HCT116 (cell line): ENCODE measurements at regions not wholly inside any gene's neighbourhood (a gene's known extent, or its start where the extent isn't known, plus 50 kb on each side); places are given as distances from the start of the nearest gene placed in this dataset.

Experiments
- ATAC-seq: fragments of 200-7000 bp; cut with Tn5 transposase; 2 replicates; pipeline ENCODE4 v1.9.1; 2020; ENCODE audit warnings: mild to moderate bottlenecking, moderate library complexity
- BruUV-seq: library from RNA; stranded (reverse); fragments of 400-500 nt; replicated peaks from 2 replicates; lab custom pipeline; 2021; lab: Mats Ljungman, UMichigan
- CTCF ChIA-PET: fragments of 300-600 bp; sonication (Branson Sonifier 250); formaldehyde crosslinking; loops from one replicate; lab custom pipeline; 2021; ENCODE audit warnings: antibody characterized with exemption; lab: Charles Lee
- POLR2A ChIA-PET: fragments of 300-600, 350-600 bp; sonication (Branson Sonifier 250); formaldehyde crosslinking; loops from one replicate; lab custom pipeline; 2021; ENCODE audit warnings: antibody characterized with exemption; lab: Charles Lee
- RAD21 ChIA-PET, 2 experiments: fragments of 300-600 bp; sonication (Branson Sonifier 250); formaldehyde crosslinking; loops; one replicate each; lab custom pipeline; 2023; ENCODE audit warnings: low total read pairs in 2 of 2; ENCODE audit not compliant: uncharacterized antibody in 2 of 2, unreplicated experiment in 2 of 2, low non-redundant PET in 1 of 2; lab: Charles Lee
- DNase-seq: peaks from one replicate; pipeline ENCODE4 v3.0.0-alpha.2; 2010; ENCODE audit warnings: low read depth, low spot score
- H2AFZ ChIP-seq: fragments of 200-600 bp; shearing (Covaris generic), sonication (generic); 2 replicates; pipeline ENCODE4 v1.6.1; 2017; ENCODE audit warnings: low read depth, mixed run types, mixed read lengths, antibody characterized with exemption, low read length; ENCODE audit not compliant: poor library complexity, severe bottlenecking
- H3K27ac ChIP-seq: 2 replicates; pipeline ENCODE4 v1.5.1; 2012; ENCODE audit warnings: low read depth, low read length
- H3K27me3 ChIP-seq: fragments of 200-600 bp; sonication (generic); 2 replicates; pipeline ENCODE4 v1.6.1; 2016; ENCODE audit warnings: mixed run types, low read length, mixed read lengths; ENCODE audit not compliant: insufficient read depth
- H3K36me3 ChIP-seq, 2 experiments: fragments of 200-500 bp in 1 of 2; fragments of 200-600 bp in 1 of 2; sonication (Bioruptor generic) in 1 of 2; sonication (generic) in 1 of 2; 2 replicates each; pipeline versions ENCODE4 v1.5.1 to v1.6.1; 2014 to 2016; ENCODE audit warnings: low read length in 2 of 2, inconsistent platforms in 1 of 2, mixed read lengths in 1 of 2, mixed run types in 1 of 2; ENCODE audit not compliant: insufficient read depth in 2 of 2, control insufficient read depth in 1 of 2
- H3K4me1 ChIP-seq, 2 experiments: fragments of 200-600 bp in 1 of 2; sonication (generic) in 1 of 2; 2 replicates each; pipeline versions ENCODE4 v1.5.1 to v1.6.1; 2012 to 2017; ENCODE audit warnings: low read length in 2 of 2, inconsistent platforms in 1 of 2, mild to moderate bottlenecking in 1 of 2, mixed read lengths in 1 of 2, mixed run types in 1 of 2, moderate library complexity in 1 of 2; ENCODE audit not compliant: insufficient read depth in 2 of 2, control insufficient read depth in 1 of 2
- H3K4me2 ChIP-seq: fragments of 200-600 bp; sonication (generic); 2 replicates; pipeline ENCODE4 v1.6.1; 2017; ENCODE audit warnings: mixed run types, low read length, mixed read lengths
- H3K4me3 ChIP-seq, 2 experiments: fragments of 200-600 bp in 1 of 2; sonication (generic) in 1 of 2; replicated peaks in 1 of 2; 2 replicates each; pipeline ENCODE4 v1.5.1; 2011 to 2016; ENCODE audit warnings: low read length in 2 of 2, control low read depth in 1 of 2, low read depth in 1 of 2, mild to moderate bottlenecking in 1 of 2, mixed read lengths in 1 of 2, mixed run types in 1 of 2
- H3K79me2 ChIP-seq: fragments of 200-600 bp; sonication (generic); 2 replicates; pipeline ENCODE4 v1.6.1; 2017; ENCODE audit warnings: mild to moderate bottlenecking, mixed run types, low read length, moderate library complexity, mixed read lengths; ENCODE audit not compliant: insufficient read depth
- H3K9ac ChIP-seq: fragments of 200-600 bp; sonication (generic); 2 replicates; pipeline ENCODE4 v1.6.1; 2016; ENCODE audit warnings: low read length, mixed read lengths
- H3K9me2 ChIP-seq: fragments of 200-600 bp; sonication (generic), shearing (Covaris generic); 2 replicates; pipeline ENCODE4 v1.6.1; 2017; ENCODE audit warnings: mixed run types, mild to moderate bottlenecking, moderate library complexity; ENCODE audit not compliant: insufficient read depth
- H3K9me3 ChIP-seq, 2 experiments: fragments of 200-500 bp in 1 of 2; fragments of 200-600 bp in 1 of 2; sonication (Bioruptor generic) in 1 of 2; sonication (generic) in 1 of 2; 2 replicates each; pipeline ENCODE4 v1.6.1; 2014 to 2017; ENCODE audit warnings: low read length in 2 of 2, mixed read lengths in 2 of 2, inconsistent platforms in 1 of 2, low read depth in 1 of 2, mild to moderate bottlenecking in 1 of 2, mixed run types in 1 of 2, moderate library complexity in 1 of 2; ENCODE audit not compliant: control insufficient read depth in 1 of 2, insufficient read depth in 1 of 2
- H4K20me1 ChIP-seq: fragments of 200-600 bp; sonication (generic), shearing (Covaris generic); 2 replicates; pipeline ENCODE4 v1.6.1; 2017; ENCODE audit warnings: mixed run types, mild to moderate bottlenecking, moderate library complexity; ENCODE audit not compliant: insufficient read depth
- CEBPB ChIP-seq: IDR thresholded peaks from 2 replicates; pipeline ENCODE4 v1.6.1; 2012; ENCODE audit warnings: low read depth
- ELF1 ChIP-seq: IDR thresholded peaks from 2 replicates; pipeline ENCODE4 v1.6.1; 2012; ENCODE audit warnings: low read depth, borderline replicate concordance
- EZH2 ChIP-seq: fragments of 200-600 bp; sonication (generic); IDR thresholded peaks from 2 replicates; pipeline ENCODE4 v1.6.1; 2017; ENCODE audit warnings: antibody characterized with exemption, mixed run types
- FOSL1 ChIP-seq: IDR thresholded peaks from 2 replicates; pipeline ENCODE4 v1.6.1; 2012; ENCODE audit warnings: low read depth
- JUND ChIP-seq: IDR thresholded peaks from 2 replicates; pipeline ENCODE4 v1.6.1; 2012
- MAX ChIP-seq: IDR thresholded peaks from 2 replicates; pipeline ENCODE4 v1.6.1; 2012
- POLR2AphosphoS5 ChIP-seq: IDR thresholded peaks from 2 replicates; pipeline ENCODE4 v1.6.1; 2011; ENCODE audit warnings: mild to moderate bottlenecking, low read depth, low read length, moderate library complexity
- RAD21 ChIP-seq: IDR thresholded peaks from 2 replicates; pipeline ENCODE4 v1.6.1; 2012; ENCODE audit warnings: low read depth, mild to moderate bottlenecking
- SP1 ChIP-seq: IDR thresholded peaks from 2 replicates; pipeline ENCODE4 v1.6.1; 2012; ENCODE audit warnings: low read depth
- SRF ChIP-seq: IDR thresholded peaks from 2 replicates; pipeline ENCODE4 v1.6.1; 2012; ENCODE audit warnings: low read depth
- TCF7L2 ChIP-seq: IDR thresholded peaks from 2 replicates; pipeline ENCODE4 v1.7.0; 2011; ENCODE audit warnings: borderline replicate concordance, inconsistent platforms; ENCODE audit not compliant: insufficient read depth, insufficient read length; ENCODE audit errors: extremely low read depth
- YY1 ChIP-seq: IDR thresholded peaks from 2 replicates; pipeline ENCODE4 v1.6.1; 2011; ENCODE audit warnings: low read length, low read depth, moderate library complexity, mild to moderate bottlenecking; ENCODE audit not compliant: insufficient replicate concordance; ENCODE audit errors: extremely low read depth
- ZFX ChIP-seq: fragments of 450-650 bp; IDR thresholded peaks from 2 replicates; pipeline ENCODE4 v1.6.1; 2017
- intact Hi-C: fragments of 100-400 bp; cut with micrococcal nuclease; formaldehyde crosslinking; loops from 2 replicates; pipeline ENCODE4 v1.10.0; 2022
- TF ChIP-seq, protein P1 (sequence below): IDR thresholded peaks from 2 replicates; pipeline ENCODE4 v1.6.1; 2012
- TF ChIP-seq, protein P2 (sequence below): IDR thresholded peaks from 2 replicates; pipeline ENCODE4 v1.6.1; 2012; ENCODE audit warnings: low read depth
- TF ChIP-seq, protein P3 (sequence below): IDR thresholded peaks from 2 replicates; pipeline ENCODE4 v1.6.1; 2011; ENCODE audit warnings: mild to moderate bottlenecking, low read length, moderate library complexity; ENCODE audit not compliant: insufficient replicate concordance; ENCODE audit errors: extremely low read depth

DNA sequence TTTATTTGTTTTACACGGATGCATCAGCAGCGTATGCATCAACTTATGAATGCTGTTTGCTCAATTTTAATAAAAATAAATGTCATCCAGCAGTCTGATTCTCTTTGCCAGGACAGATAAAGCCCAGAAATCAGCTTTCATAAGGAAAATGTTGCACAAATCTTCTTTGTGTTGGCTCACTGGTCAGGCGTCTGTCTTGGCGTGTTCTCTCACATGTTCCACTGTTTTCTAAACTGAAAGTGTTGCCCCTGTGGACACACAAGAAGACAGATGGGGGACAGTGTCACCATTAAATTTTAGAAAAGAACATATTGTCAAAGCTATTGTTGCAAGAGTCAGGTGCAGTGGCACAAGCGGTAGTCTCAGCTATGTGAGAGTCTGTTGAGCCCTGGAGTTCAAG lies 316.2 kb downstream of the CENPC start:
- ChIA-PET CTCF (no interaction called here), RAD21 (no interaction called here), POLR2A (no interaction called here)
- Histone ChIP-seq H3K9ac (no peak overlapping the region), H3K79me2 (no peaks in the 10 kb centered on the region), H4K20me1 (no peaks in the 10 kb centered on the region), H3K4me1 (no peaks in the 10 kb centered on the region), H3K9me3 (0 out of 4 replicates have a peak, but pooled peaks cover 0 to 3% of the 10 kb centered on the region in 2 experiments), H3K4me2 (no peak overlapping the region), H3K27ac (no peak overlapping the region), H3K4me3 (no peak overlapping the region), H3K9me2 (no peaks in the 10 kb centered on the region), H3K36me3 (no peaks in the 10 kb centered on the region), H3K27me3 (no peaks in the 10 kb centered on the region), H2AFZ (no peak overlapping the region)
- DNase-seq (no peak), ATAC-seq (no peak)
- intact Hi-C loops, result no loop called here
- no TSS peak for BruUV-seq
- TF ChIP-seq, protein P1, sequence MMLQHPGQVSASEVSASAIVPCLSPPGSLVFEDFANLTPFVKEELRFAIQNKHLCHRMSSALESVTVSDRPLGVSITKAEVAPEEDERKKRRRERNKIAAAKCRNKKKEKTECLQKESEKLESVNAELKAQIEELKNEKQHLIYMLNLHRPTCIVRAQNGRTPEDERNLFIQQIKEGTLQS, result no peak
- TF ChIP-seq YY1 (no peak), ELF1 (no peak), TCF7L2 (no peak), CEBPB (no peak), SRF (no peak), SP1 (no peak), RAD21 (no peak), EZH2 (no peak), MAX (no peak), FOSL1 (no peak), ZFX (no peak), JUND (no peak), POLR2AphosphoS5 (no peak)
- TF ChIP-seq, protein P2, sequence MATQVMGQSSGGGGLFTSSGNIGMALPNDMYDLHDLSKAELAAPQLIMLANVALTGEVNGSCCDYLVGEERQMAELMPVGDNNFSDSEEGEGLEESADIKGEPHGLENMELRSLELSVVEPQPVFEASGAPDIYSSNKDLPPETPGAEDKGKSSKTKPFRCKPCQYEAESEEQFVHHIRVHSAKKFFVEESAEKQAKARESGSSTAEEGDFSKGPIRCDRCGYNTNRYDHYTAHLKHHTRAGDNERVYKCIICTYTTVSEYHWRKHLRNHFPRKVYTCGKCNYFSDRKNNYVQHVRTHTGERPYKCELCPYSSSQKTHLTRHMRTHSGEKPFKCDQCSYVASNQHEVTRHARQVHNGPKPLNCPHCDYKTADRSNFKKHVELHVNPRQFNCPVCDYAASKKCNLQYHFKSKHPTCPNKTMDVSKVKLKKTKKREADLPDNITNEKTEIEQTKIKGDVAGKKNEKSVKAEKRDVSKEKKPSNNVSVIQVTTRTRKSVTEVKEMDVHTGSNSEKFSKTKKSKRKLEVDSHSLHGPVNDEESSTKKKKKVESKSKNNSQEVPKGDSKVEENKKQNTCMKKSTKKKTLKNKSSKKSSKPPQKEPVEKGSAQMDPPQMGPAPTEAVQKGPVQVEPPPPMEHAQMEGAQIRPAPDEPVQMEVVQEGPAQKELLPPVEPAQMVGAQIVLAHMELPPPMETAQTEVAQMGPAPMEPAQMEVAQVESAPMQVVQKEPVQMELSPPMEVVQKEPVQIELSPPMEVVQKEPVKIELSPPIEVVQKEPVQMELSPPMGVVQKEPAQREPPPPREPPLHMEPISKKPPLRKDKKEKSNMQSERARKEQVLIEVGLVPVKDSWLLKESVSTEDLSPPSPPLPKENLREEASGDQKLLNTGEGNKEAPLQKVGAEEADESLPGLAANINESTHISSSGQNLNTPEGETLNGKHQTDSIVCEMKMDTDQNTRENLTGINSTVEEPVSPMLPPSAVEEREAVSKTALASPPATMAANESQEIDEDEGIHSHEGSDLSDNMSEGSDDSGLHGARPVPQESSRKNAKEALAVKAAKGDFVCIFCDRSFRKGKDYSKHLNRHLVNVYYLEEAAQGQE, result no peak
- TF ChIP-seq, protein P3, sequence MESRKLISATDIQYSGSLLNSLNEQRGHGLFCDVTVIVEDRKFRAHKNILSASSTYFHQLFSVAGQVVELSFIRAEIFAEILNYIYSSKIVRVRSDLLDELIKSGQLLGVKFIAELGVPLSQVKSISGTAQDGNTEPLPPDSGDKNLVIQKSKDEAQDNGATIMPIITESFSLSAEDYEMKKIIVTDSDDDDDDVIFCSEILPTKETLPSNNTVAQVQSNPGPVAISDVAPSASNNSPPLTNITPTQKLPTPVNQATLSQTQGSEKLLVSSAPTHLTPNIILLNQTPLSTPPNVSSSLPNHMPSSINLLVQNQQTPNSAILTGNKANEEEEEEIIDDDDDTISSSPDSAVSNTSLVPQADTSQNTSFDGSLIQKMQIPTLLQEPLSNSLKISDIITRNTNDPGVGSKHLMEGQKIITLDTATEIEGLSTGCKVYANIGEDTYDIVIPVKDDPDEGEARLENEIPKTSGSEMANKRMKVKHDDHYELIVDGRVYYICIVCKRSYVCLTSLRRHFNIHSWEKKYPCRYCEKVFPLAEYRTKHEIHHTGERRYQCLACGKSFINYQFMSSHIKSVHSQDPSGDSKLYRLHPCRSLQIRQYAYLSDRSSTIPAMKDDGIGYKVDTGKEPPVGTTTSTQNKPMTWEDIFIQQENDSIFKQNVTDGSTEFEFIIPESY, result no peak
- TF ChIP-seq, all 23 proteins: peak for 0
